CMK (cell line): ENCODE measurements at regions not wholly inside any gene's neighbourhood (a gene's known extent, or its start where the extent isn't known, plus 50 kb on each side); places are given as distances from the start of the nearest gene placed in this dataset.
"Not testable (repeated sequence)": the region's sequence is repeated elsewhere in the genome, so short reads cannot be mapped to it uniquely, and the experiment has no call there.

Experiments
- DNase-seq: peaks from one replicate; pipeline ENCODE4 v3.0.0-alpha.2; 2010; ENCODE audit warnings: low read depth

- no peak for DNase-seq
Observed at GRCh38 chr5:96133341-96134079, 171.9 kb upstream of the ELL2 start.

- DNase-seq = no peak
Observed at GRCh38 chr5:96129276-96129675, 167.6 kb upstream of the ELL2 start.

GRCh38 chr5:96128204-96128864 lies 166.7 kb upstream of the ELL2 start:
- no peak for DNase-seq

- no peak for DNase-seq
Observed at GRCh38 chr5:96127538-96127937, 165.9 kb upstream of the ELL2 start.

- DNase-seq = no peak
Observed at GRCh38 chr5:96125231-96125891, 163.7 kb upstream of the ELL2 start.

GRCh38 chr5:96124589-96124988 lies 162.9 kb upstream of the ELL2 start:
- DNase-seq = no peak

- DNase-seq = no peak
Observed at GRCh38 chr5:96123418-96123817, 161.8 kb upstream of the ELL2 start.

- no peak for DNase-seq
Observed at GRCh38 chr5:96121364-96121763, 159.7 kb upstream of the ELL2 start.

- no peak for DNase-seq
Observed at GRCh38 chr5:96120120-96120519, 158.5 kb upstream of the ELL2 start.

GRCh38 chr5:96117771-96118651 lies 156.4 kb upstream of the ELL2 start:
- DNase-seq = no peak

GRCh38 chr5:96115147-96115807 lies 153.6 kb upstream of the ELL2 start:
- no peak for DNase-seq

- no peak for DNase-seq
Observed at GRCh38 chr5:96114736-96115135, 153.1 kb upstream of the ELL2 start.

GRCh38 chr5:96113170-96113939 lies 151.7 kb upstream of the ELL2 start:
- DNase-seq = no peak

- no peak for DNase-seq
Observed at GRCh38 chr5:96112703-96113102, 151.1 kb upstream of the ELL2 start.

- DNase-seq = no peak
Observed at GRCh38 chr5:96112123-96112670, 150.5 kb upstream of the ELL2 start.

GRCh38 chr5:96111080-96111756 lies 149.6 kb upstream of the ELL2 start:
- no peak for DNase-seq

- no peak for DNase-seq
Observed at GRCh38 chr5:96110300-96110699, 148.6 kb upstream of the ELL2 start.

GRCh38 chr5:96108629-96109028 lies 147.0 kb upstream of the ELL2 start:
- not testable (repeated sequence) for DNase-seq

GRCh38 chr5:96103829-96104228 lies 142.2 kb upstream of the ELL2 start:
- not testable (repeated sequence) for DNase-seq
